Ovary (tissue), 7 donors: ENCODE measurements at regions not wholly inside any gene's neighbourhood (a gene's known extent, or its start where the extent isn't known, plus 50 kb on each side); places are given as distances from the start of the nearest gene placed in this dataset.

Source experiments
- DNase-seq, 5 donors: peaks; one replicate each; pipeline ENCODE4 v3.0.0-alpha.2; 2019 to 2020
- H3K27ac ChIP-seq, 2 donors: fragments of 200-600 bp; one replicate each; pipeline versions ENCODE4 v1.5.1 to v1.8.0; 2019 to 2022
- H3K27me3 ChIP-seq: fragments of 200-600 bp; one replicate; pipeline ENCODE4 v1.8.0; 2022
- H3K36me3 ChIP-seq: fragments of 200-600 bp; sonication (generic); one replicate; pipeline ENCODE4 v1.5.1; 2019
- H3K4me1 ChIP-seq: one replicate; pipeline ENCODE4 v1.8.1; 2013; ENCODE audit warnings: mild to moderate bottlenecking, moderate library complexity; ENCODE audit not compliant: insufficient read depth
- H3K4me3 ChIP-seq: fragments of 200-600 bp; sonication (generic); one replicate; pipeline ENCODE4 v1.5.1; 2017
- H3K9me3 ChIP-seq, 2 donors: fragments of 200-600 bp in 1 of 2; sonication (generic) in 1 of 2; one replicate each; pipeline versions ENCODE4 v1.5.1 to v1.8.1; 2013 to 2019; ENCODE audit warnings: mild to moderate bottlenecking in 1 of 2, moderate library complexity in 1 of 2
- CTCF ChIP-seq, 3 donors: fragments of 450-650 bp in 2 of 3; fragments of 200-600 bp in 1 of 3; IDR thresholded peaks; one replicate each; pipeline versions ENCODE4 v1.5.1 to v1.8.0; 2016 to 2022; ENCODE audit warnings: antibody characterized with exemption in 3 of 3, mild to moderate bottlenecking in 1 of 3
- EP300 ChIP-seq: sonication (generic); formaldehyde crosslinking; IDR thresholded peaks from one replicate; pipeline ENCODE4 v1.6.1; 2017; ENCODE audit warnings: antibody characterized with exemption
- POLR2A ChIP-seq: fragments of 450-650 bp; IDR thresholded peaks from one replicate; pipeline ENCODE4 v1.6.1; 2017; ENCODE audit warnings: antibody characterized with exemption, mild to moderate bottlenecking, moderate library complexity
- WGBS, 3 donors: extraction: QIAGEN DNeasy Blood & Tissue Kit in 1 of 3; methylation state at CpG; one replicate each; pipeline versions ENCODE4 v1.1.5 to v1.1.7; 2013 to 2017; 5-methylcytosine and 5-hydroxymethylcytosine counted together
- intact Hi-C, 4 donors: fragments of 100-400 bp; cut with DNase I; formaldehyde crosslinking; loops; one replicate each; pipeline versions ENCODE4 v1.11.0 to v1.15.1; 2022 to 2023
- donor health status: DM: no; HTN: no; CAD: no; lungs with moderate emphysema.
- donor health status: DM: no; HTN: no; CAD: no.
- donor health status: Bipolar disorder and iron deficiency.
- donor health status: DM: no; HTN: no; CAD: no.
- donor health status: DM: yes; HTN: yes; CAD: no.

- intact Hi-C loops: loop anchor here in 3 of 4 donors (10.0 kb wide), 4 partner anchors 129 to 309 kb away; partner anchors contain the start of gene HES1 (in 1 of the 3)
Measured at GRCh38 chr3:194005930-194006501, 129.9 kb upstream of the HES1 start.

GRCh38 chr3:194007592-194008337 is 128.2 kb upstream of the HES1 start:
- no peaks in the 10 kb centered on the region for H3K9me3 ChIP-seq
- DNase-seq: no peak
- no peak for TF ChIP-seq POLR2A

More at GRCh38 chr3:194005930-194006501, 129.9 kb upstream of the HES1 start:
- no peak for DNase-seq
- TF ChIP-seq POLR2A (no peak), EP300 (no peak)
- Histone ChIP-seq H3K4me3 (no peak overlapping the region), H3K4me1 (peaks cover 11% of the 10 kb centered on the region), H3K27ac (no peak overlapping the region), H3K27me3 (no peaks in the 10 kb centered on the region), H3K9me3 (no peaks in the 10 kb centered on the region), H3K36me3 (no peaks in the 10 kb centered on the region)
- 79 to 80% (median 79%) methylated on average over 4 of the region's 4 CpGs for WGBS, 3 donors

GRCh38 chr3:194009019-194009418 is 126.9 kb upstream of the HES1 start:
- intact Hi-C loops: loop anchor here in 3 of 4 donors (10.0 kb wide), 4 partner anchors 126 to 306 kb away; partner anchors contain the start of gene HES1 (in 1 of the 3)
- WGBS, 3 donors: 89 to 93% (median 89%) methylated on average over 5 of the region's 5 CpGs
- Histone ChIP-seq H3K27me3 (no peaks in the 10 kb centered on the region), H3K36me3 (no peaks in the 10 kb centered on the region), H3K27ac (no peak overlapping the region), H3K4me1 (peaks cover under 1% of the 10 kb centered on the region), H3K9me3 (no peaks in the 10 kb centered on the region), H3K4me3 (no peak overlapping the region)
- DNase-seq: no peak
- TF ChIP-seq CTCF (IDR thresholded peaks at IDR 0.05): no peak
- no peak for TF ChIP-seq EP300
- no peak for TF ChIP-seq POLR2A

More at GRCh38 chr3:194007592-194008337, 128.2 kb upstream of the HES1 start:
- intact Hi-C loops: loop anchor here in 3 of 4 donors (10.0 kb wide), 4 partner anchors 127 to 307 kb away; partner anchors contain the start of gene HES1 (in 1 of the 3)
- Histone ChIP-seq H3K27ac (no peak overlapping the region), H3K36me3 (no peaks in the 10 kb centered on the region), H3K27me3 (no peaks in the 10 kb centered on the region), H3K4me3 (no peak overlapping the region), H3K4me1 (peaks cover 6% of the 10 kb centered on the region)
- WGBS, 3 donors: 89 to 94% (median 90%) methylated on average over 13 of the region's 13 CpGs

- H3K9me3 ChIP-seq: no peaks in the 10 kb centered on the region
- H3K36me3 ChIP-seq: no peaks in the 10 kb centered on the region
- H3K27me3 ChIP-seq: no peaks in the 10 kb centered on the region
- DNase-seq: no peak
- 73 to 83% (median 74%) methylated on average over 4 of the region's 4 CpGs for WGBS, 3 donors
- H3K27ac ChIP-seq: no peak overlapping the region
- no peak for TF ChIP-seq EP300
- no peak for TF ChIP-seq POLR2A
- no peak for TF ChIP-seq CTCF (IDR thresholded peaks at IDR 0.05)
- no peak overlapping the region for H3K4me3 ChIP-seq
- no peaks in the 10 kb centered on the region for H3K4me1 ChIP-seq
- intact Hi-C loops: loop anchor here in 3 of 4 donors (10.0 kb wide), 4 partner anchors 125 to 305 kb away; partner anchors contain the start of gene HES1 (in 1 of the 3)
Measured at GRCh38 chr3:194009892-194010533, 125.9 kb upstream of the HES1 start.

GRCh38 chr3:194011807-194012206 is 124.1 kb upstream of the HES1 start:
- intact Hi-C loops: no loop called here
- no peaks in the 10 kb centered on the region for H3K36me3 ChIP-seq
- no peak overlapping the region for H3K4me3 ChIP-seq
- WGBS, 3 donors: 93 to 96% (median 94%) methylated on average over 3 of the region's 3 CpGs
- H3K27me3 ChIP-seq: no peaks in the 10 kb centered on the region
- no peaks in the 10 kb centered on the region for H3K4me1 ChIP-seq
- no peaks in the 10 kb centered on the region for H3K9me3 ChIP-seq
- TF ChIP-seq EP300 (no peak), POLR2A (no peak)
- no peak for DNase-seq
- H3K27ac ChIP-seq: no peak overlapping the region
